Stimulated activated CD8-positive, alpha-beta memory T cell treated with anti-CD3 and anti-CD28 coated beads, Interleukin-7, amount 100 ng/mL, for 4 hours (primary cell): ENCODE measurements at regions not wholly inside any gene's neighbourhood (a gene's known extent, or its start where the extent isn't known, plus 50 kb on each side); places are given as distances from the start of the nearest gene placed in this dataset.

ENCODE experiments used
- DNase-seq, 2 donors: peaks; one replicate each; pipeline ENCODE4 v3.0.0-alpha.2; 2020; ENCODE audit warnings: low read depth in 2 of 2

DNA sequence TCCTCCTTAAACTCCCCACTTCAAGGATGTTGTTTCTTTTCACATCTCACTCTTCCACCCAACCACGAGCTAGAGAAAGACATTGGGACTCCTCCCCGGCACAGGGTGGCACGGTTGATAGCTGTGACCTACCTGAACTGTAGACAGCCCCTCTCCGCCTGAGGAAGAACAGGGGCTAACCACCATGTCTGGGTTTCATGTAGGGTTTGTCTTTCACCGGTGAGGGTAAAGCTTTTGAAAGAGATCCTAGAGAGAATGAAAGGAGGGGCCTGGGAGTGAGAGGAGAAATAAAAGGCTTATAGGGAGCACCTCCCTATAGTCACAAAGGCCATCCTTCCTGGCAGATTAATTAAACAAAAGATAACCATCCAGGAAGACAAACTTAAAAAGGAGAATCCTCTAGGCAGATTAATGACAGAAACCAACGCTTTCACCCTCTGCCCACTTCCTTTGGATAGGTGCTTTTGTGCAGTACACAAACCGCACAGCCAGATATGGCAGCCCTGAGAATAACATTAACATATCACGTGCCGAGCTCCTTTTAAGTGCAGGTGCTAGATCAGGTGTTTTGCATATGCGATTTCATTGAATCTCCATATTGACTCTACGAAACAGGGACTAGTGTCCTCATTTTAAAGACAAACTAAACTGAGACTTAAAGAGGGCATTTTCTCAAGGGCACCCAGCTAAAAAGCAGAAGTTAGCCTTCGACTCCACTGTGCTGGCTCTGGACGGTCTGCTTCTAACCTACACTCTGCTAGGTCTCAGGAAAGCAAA is 178.1 kb upstream of the RUNX1 start:
- DNase-seq: peak in 1 of 2 donors; percentile 22

DNA sequence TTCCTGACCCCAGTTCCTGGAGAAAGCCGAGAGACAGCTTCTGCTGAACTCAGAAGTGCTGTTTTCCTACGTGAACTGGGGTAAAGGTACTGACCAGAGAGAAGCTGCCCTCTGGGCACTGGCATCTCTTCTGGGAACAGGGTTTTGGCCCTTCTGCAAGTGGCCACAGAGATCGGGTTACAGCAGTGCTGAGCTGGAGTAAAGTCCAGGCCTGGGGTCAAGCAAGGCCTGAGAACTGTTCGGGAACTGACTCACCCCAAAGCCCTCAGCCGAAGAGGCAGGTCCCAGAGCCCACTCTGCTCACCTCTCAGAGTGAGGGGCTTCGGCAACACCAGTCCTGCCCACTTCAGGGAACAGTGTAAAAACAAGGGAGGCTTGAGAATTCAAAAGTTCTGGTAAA is 177.2 kb upstream of the RUNX1 start:
- no peak for DNase-seq

GRCh38 chr21:35225573-35225972 is 176.5 kb upstream of the RUNX1 start:
- no peak for DNase-seq

GRCh38 chr21:35223480-35224156 is 174.5 kb upstream of the RUNX1 start:
- DNase-seq: no peak

DNA sequence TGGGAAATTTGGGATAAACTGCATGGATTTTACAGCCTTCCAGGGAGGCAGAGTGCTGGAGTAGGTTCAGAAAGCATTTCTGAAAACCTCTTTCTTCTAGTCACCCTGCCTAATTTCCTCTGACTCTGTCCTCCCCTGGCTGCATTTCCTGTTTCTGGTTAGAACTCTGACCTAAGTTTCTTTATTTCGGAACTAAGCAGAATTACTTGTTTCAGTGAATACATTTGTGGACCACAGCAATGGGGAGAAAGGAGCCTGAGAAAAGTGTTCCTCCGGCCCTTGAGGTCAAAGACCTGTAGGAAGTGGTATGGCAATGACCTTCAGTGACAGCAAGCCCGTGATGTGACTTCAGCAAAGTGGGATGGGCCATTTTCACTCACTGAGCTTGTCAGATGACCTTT is 173.4 kb upstream of the RUNX1 start:
- no peak for DNase-seq

DNA sequence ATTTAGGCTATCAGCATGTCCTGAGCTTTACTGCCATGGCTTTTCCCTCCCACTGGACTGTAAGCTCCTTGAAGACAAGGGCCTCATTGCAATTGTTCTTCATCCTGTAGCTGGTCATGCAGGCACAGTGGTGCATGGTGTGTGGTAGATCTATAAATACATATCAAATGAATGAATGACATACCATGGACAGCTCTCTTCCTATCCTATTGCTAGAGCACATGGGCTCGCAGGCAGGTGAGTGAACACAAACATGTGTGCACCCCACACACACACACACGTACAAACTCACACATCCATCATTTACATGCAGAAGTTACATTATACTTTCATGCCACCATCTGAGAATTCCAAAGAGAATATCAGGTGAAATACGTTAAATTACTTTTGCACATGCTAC is 172.9 kb upstream of the RUNX1 start:
- DNase-seq: no peak

- DNase-seq: no peak
Measured at GRCh38 chr21:35220301-35220700, 171.2 kb upstream of the RUNX1 start.

DNA sequence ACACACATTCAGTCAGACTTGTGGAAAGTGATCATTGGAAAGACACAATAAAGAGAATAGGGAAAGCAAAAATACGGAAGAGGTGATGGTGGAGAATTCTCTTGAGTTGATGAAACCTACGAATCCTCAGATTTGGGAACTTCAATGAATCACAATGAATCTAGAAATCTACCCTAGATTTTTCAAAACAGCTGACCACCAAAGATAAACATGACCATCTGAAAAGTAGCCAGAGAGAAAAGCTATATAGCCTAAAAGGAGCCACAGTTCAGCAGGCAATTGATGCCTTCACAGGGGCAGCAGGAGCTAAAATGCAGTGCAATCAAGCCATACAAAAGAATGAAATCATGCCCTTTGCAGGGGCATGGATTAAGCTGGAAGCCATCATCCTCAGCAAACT is 170.6 kb upstream of the RUNX1 start:
- no peak for DNase-seq

DNA sequence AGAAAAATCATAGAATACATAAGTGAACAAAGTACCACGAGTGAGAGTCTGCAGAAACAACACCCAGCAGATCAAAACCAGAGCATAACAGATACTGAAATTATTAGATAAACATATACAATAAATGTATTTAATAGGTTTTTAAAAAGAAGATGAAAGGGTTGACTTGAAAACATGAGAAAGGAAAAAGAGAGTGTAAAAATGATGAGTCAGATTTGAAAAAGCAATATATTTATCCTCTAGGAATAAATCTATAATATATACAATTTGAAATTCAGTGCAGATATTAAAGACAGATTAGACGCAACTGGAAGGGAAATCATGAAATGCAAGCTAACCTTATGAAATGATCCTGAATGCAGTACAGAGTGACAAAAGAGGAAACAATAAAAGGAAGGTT is 170.2 kb upstream of the RUNX1 start:
- DNase-seq: no peak

- no peak for DNase-seq
Measured at GRCh38 chr21:35217504-35218060, 168.5 kb upstream of the RUNX1 start.

DNA sequence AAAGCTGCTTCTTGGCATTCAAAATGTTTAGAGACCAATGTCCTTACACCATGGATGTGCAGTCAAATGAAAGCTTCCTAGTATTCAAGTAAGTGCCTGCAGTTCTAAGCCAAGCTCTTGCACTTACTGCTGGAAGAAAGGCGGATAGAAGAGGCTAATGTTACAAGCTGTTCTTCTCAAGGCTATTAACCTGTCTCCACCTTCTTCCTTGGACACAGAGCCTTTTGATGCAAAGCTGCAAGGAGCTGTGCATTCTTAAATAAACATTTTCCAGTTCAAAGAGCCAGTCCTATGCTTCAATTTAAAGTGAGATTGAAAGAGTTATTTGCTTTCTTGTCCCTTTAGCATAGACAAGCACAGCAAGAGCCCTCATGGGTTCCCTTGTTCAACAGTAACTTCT is 167.9 kb upstream of the RUNX1 start:
- no peak for DNase-seq

DNA sequence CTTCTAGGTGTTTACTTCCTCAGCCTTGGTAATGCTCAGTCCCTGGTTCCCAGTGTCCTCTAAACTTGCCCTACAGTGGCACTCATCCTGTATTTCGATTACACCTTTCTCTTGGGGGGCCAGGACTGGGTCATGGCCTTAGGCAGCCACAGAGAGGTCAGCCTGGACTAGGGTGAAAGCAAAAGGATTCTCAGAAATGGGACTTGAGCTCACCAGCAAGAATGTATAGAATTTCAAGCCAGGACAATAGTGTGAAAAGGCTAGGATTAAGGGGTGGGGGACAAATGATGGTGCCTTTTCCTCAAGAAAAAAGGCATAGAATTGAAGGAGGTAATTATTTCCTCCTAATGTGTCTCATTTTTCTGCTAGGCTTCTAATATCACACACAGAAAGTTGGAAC is 166.8 kb upstream of the RUNX1 start:
- DNase-seq: no peak

GRCh38 chr21:35212393-35213127 is 163.5 kb upstream of the RUNX1 start:
- no peak for DNase-seq

DNA sequence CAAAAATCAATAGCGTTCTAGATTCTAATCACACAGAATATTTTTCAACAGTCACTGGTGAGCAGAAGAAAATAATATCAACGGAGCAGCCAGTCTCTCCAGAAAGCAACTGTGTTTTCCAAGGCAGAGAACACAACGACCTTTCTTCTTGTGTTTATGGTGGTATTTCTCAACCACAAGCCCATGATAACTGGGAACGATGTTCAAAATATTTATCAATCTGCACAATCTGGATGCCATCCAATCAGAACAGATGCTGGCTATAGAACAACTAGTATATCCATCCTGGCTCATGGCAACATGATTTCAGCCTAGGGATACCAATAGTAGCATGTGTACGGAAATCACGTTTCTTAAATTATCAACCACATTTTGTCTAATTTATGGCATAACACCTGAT is 162.7 kb upstream of the RUNX1 start:
- no peak for DNase-seq

GRCh38 chr21:35210093-35210492 is 161.0 kb upstream of the RUNX1 start:
- no peak for DNase-seq

DNA sequence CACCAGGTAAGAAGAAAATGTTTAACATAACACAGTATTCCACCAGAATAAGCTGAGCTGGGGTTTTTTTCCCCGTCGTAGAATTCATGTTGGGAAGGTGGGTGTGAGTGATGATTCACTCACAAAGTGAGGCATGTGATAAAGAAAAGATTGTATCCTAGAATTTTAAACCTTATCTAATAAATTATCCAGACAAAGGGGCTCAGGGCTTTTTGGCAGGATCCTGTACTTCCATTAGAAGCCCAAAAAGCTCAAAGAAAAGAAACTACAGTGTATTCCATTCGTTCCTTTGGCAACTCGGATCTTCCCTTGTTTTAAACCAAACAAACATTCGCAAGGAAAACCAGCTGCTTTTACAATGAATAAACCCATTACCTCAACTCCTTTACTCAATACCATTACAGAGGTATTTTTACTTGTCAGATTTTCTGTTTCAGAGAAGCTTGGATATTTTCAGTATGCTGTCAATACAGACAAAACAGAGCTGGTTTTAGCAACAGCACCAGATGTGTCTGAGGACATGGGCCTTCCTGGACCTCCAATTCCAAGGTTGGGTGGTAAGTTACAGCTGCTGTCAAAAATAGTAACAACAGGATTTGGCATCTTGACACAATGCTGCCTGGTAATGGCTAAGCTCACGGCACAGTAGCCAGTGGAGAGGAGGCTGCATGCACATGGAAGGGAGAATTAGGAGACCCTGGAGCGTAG is 159.9 kb upstream of the RUNX1 start:
- DNase-seq: no peak

DNA sequence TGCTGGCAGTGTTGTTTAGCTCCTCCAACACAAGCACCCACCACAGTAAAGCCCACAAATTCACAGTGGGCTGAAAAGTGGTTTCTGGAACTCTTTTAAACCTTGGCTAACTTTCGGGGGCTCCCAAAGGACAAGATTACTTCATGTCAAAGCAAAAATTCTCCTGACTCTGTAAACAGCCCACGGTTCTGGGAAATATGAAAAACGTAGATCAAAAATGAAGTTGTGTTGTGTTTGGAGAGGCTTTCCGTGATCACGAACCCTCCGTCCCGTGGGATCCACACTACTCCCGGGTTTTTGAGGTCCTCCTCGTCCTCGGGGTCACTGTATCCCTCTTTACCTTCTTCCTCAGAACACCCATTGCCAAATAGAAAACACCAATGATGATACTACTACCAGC is 159.0 kb upstream of the RUNX1 start:
- DNase-seq: no peak

DNA sequence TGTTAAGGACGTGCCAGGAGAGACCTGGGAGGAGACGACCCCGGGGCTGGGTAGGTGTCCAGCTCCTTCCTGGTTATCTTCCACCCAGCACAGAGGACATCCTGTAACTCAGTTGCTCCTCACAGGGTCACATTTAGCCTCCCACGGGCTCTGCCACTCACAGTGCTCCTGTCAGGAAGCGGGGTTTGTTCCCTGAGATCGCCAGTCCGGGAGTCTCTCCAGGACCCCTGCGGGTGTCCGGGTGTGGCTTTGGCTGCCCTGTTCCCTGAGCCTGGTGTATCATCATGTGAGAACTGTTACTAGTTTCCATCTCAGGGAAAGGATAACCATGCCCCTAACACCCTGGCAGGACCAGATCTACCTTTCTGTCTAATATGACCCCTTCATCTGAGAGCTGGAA is 158.2 kb upstream of the RUNX1 start:
- no peak for DNase-seq

DNA sequence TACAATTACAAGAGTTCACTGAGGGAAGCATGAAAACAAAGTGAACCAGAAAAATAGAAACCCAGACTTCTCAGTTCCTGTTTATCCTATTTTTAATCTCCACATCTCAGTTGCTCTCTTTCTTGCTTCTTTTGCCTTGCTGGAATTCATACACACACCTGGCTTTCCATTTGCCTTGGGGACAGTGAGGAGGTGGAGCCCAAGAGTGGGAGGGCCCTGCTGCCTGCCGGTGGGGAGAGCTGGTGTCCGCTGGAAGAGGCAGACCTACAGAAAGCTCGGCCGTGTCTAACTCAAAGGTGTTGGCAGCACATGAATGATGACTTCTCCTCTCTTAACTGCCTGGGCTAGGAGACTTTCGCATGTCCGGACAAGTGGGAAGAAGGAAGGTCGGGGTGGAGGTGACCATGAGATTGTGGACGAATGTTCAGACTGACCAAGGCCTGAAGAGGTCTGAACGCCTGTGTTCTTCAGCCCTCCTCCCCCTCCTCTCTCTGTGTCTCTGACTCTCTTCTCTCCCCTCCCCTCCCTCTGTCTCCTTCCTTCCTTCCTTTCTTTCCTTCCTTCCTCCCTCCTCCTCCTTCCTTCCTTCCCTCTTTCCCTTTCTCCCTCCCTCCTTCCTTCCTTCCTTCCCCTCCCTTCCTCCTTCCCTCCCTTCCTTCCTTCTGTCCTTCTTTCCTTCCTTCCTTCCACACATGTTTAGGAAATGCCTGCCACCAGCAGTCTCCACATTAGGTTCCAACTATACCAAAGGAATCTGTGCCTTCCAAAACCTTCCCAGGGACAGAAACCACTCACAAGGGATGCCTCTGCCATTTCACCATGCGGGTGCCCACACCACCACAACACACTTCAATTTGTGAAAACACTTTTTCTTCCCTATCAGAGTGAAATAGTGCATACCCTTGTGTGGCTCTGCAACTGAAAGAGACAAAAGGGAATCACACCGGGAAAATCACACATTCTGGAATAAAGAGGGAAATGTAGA is 157.3 kb upstream of the RUNX1 start:
- DNase-seq: no peak

DNA sequence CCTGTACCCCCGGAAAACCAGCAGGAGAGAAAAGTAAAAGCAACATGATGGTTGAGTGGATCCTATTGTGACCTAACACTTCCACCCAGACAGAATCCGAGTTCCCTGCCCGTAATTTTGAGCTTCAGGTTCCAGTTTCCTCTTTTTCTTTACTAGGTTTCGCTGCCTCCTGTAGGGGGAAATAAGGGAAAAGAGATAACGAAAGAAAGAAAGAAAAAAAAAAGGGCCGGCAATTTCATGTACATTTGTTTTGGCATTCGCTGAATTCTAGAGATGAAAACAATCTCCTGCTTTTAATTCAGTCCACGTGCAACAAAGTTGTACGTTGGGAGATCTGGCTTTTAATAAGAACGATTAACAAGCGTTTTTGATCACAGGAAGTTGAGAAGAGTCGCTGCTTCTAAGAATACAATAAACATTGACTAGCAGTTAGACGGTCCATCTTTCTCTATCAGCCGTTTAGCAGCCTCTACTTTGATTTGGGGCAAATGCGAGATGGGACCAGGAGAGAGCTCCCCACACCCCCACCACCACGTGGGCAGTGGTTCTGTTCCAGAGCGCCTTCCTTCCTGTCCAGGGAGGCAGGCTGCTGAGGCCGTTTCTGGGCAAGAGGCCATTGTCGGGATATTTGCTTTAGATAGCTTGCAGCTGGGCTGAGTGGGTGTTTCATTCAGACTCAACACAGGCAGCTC is 155.9 kb upstream of the RUNX1 start:
- no peak for DNase-seq
